ENCODE measurements at regions not wholly inside any gene's neighbourhood (a gene's known extent, or its start where the extent isn't known, plus 50 kb on each side); places are given as distances from the start of the nearest gene placed in this dataset.
"Not testable (repeated sequence)": the region's sequence is repeated elsewhere in the genome, so short reads cannot be mapped to it uniquely, and the experiment has no call there.

- Histone ChIP-seq H3K36me3 (ENCODE audit: control insufficient read depth, insufficient read depth, low read length) (no peaks in the 10 kb centered on the region), H3K4me3 (ENCODE audit: low read depth, low read length) (no peak overlapping the region), H3K27me3 (ENCODE audit: control insufficient read depth, insufficient read depth, low read length) (no peaks in the 10 kb centered on the region)
- TF ChIP-seq CTCF (IDR thresholded peaks at IDR 0.05; ENCODE audit: insufficient read depth, low read depth, low read length), result no peak
- POLR2A ChIA-PET, result no interaction called here
- no peak for DNase-seq (ENCODE audit: low read depth)
- CTCF ChIA-PET, result no interaction called here
Measured at GRCh38 chr12:105888696-105889095, 250.1 kb downstream of the NUAK1 start.

GRCh38 chr12:105892362-105892910, 246.3 kb downstream of the NUAK1 start:
- POLR2A ChIA-PET, result no interaction called here
- Histone ChIP-seq H3K36me3 (ENCODE audit: control insufficient read depth, insufficient read depth, low read length) (no peaks in the 10 kb centered on the region), H3K27me3 (ENCODE audit: control insufficient read depth, insufficient read depth, low read length) (no peaks in the 10 kb centered on the region), H3K4me3 (ENCODE audit: low read depth, low read length) (no peak overlapping the region)
- no peak for DNase-seq (ENCODE audit: low read depth)
- no peak for TF ChIP-seq CTCF (IDR thresholded peaks at IDR 0.05; ENCODE audit: insufficient read depth, low read depth, low read length)
- CTCF ChIA-PET, result interaction anchor here (0.8 to 1.6 kb wide), 2 partner anchors 11 to 28 kb away, joined by 5 read pairs; no protein-coding TSS in a partner anchor

DNA sequence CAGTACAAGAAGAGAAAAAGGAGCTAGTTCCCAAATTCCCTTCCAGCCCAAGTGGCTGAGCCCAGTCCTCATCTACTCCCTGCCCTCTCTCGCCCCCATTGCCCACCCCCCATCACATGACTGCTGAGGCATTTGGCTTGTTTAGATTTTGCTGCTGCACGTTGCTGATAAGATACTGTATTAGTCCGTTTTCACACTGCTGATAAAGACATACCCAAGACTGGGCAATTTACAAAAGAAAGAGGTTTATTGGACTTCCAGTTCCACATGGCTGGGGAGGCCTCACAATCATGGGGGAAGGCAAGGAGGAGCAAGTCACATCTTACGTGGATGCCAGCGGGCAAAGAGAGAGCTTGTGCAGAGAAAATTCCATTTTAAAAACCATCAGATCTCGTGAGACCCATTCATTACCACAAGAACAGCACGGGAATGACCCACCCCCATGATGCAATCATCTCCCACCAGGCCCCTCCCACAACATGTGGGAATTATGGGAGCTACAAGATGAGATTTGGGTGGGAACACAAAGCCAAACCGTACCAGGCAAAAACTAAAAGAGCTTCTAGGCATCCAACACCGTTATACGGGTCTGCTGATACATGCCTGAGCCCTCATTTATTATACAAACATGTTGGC, 243.4 kb downstream of the NUAK1 start:
- H3K4me3 ChIP-seq (ENCODE audit: low read depth, low read length); H3K27me3 ChIP-seq (ENCODE audit: control insufficient read depth, insufficient read depth, low read length); CTCF ChIA-PET; POLR2A ChIA-PET; DNase-seq (ENCODE audit: low read depth); H3K36me3 ChIP-seq (ENCODE audit: control insufficient read depth, insufficient read depth, low read length): not testable (repeated sequence)

- DNase-seq (ENCODE audit: low read depth), result no peak
- TF ChIP-seq CTCF (IDR thresholded peaks at IDR 0.05; ENCODE audit: insufficient read depth, low read depth, low read length), result no peak
- ChIA-PET POLR2A (no interaction called here), CTCF (no interaction called here)
- no peaks in the 10 kb centered on the region for H3K36me3 ChIP-seq (ENCODE audit: control insufficient read depth, insufficient read depth, low read length)
- no peak overlapping the region for H3K4me3 ChIP-seq (ENCODE audit: low read depth, low read length)
- no peaks in the 10 kb centered on the region for H3K27me3 ChIP-seq (ENCODE audit: control insufficient read depth, insufficient read depth, low read length)
Measured at GRCh38 chr12:105897311-105897725, 241.4 kb downstream of the NUAK1 start.

DNA sequence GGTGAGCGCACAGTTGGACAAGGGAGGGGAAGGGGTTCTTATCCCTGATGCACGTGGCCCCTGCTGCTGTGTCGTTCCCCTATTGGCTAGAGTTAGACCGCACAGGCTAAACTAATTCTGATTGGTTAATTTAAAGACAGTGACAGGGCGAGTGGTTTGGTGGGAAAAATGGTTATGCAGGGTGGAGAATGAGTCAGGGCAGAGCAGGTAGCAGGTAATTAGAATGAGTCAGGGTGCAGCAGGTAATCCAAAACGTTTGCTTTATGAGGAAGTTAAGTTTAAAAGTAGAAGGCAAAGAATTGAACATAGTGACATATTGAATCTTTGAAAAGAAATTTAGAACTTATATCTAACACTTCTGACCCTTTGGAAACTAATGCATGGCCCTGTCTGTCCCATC, 240.5 kb downstream of the NUAK1 start:
- H3K36me3 ChIP-seq (ENCODE audit: control insufficient read depth, insufficient read depth, low read length); H3K4me3 ChIP-seq (ENCODE audit: low read depth, low read length); DNase-seq (ENCODE audit: low read depth); CTCF ChIA-PET; H3K27me3 ChIP-seq (ENCODE audit: control insufficient read depth, insufficient read depth, low read length); POLR2A ChIA-PET: not testable (repeated sequence)

- ChIA-PET CTCF (no interaction called here), POLR2A (no interaction called here)
- H3K36me3 ChIP-seq (ENCODE audit: control insufficient read depth, insufficient read depth, low read length), result no peaks in the 10 kb centered on the region
- TF ChIP-seq CTCF (IDR thresholded peaks at IDR 0.05; ENCODE audit: insufficient read depth, low read depth, low read length), result no peak
- no peaks in the 10 kb centered on the region for H3K27me3 ChIP-seq (ENCODE audit: control insufficient read depth, insufficient read depth, low read length)
- H3K4me3 ChIP-seq (ENCODE audit: low read depth, low read length), result no peak overlapping the region
- no peak for DNase-seq (ENCODE audit: low read depth)
Measured at GRCh38 chr12:105899589-105899988, 239.2 kb downstream of the NUAK1 start.
